ENCODE measurements at regions not wholly inside any gene's neighbourhood (a gene's known extent, or its start where the extent isn't known, plus 50 kb on each side); places are given as distances from the start of the nearest gene placed in this dataset.

DNA sequence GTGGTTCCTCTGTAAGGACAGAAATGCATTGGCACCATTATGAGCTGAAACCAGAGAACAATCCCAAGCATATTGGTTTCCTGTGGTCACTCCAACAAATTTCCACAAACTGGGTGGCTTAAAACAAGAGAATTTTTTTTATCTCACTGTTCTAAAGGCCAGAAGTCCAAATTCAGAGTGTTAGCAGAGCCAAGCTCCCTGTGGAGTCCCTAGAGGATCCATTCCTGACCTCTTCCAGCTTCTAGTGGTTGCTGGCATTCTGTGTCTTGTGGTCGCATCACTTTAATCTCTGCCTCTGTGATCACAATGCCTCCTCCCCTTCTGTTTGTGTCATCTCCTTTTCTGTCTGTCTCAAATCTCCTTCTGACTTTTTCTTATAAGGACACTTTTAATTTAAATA lies 380.3 kb downstream of the NYAP2 start:
- ATAC-seq (ENCODE audit: poor library complexity): no peak
- intact Hi-C loops (cut with DNase I, micrococcal nuclease): no loop called here
- no peaks in the 10 kb centered on the region for H3K36me3 ChIP-seq (ENCODE audit: insufficient read depth, low read length)
- Mint-ChIP-seq H3K36me3 (ENCODE audit: low read depth) (no peaks in the 10 kb centered on the region), H3K27me3 (peaks cover 7% of the 10 kb centered on the region), H3K27ac (no peak overlapping the region), H3K9me3 (peaks cover 2% of the 10 kb centered on the region), H3K4me3 (no peak overlapping the region), H3K4me1 (ENCODE audit: low read depth) (no peaks in the 10 kb centered on the region)
- no peak for DNase-seq
- ChIA-PET CTCF (no interaction called here), POLR2A (no interaction called here)
- TF ChIP-seq, protein P1, sequence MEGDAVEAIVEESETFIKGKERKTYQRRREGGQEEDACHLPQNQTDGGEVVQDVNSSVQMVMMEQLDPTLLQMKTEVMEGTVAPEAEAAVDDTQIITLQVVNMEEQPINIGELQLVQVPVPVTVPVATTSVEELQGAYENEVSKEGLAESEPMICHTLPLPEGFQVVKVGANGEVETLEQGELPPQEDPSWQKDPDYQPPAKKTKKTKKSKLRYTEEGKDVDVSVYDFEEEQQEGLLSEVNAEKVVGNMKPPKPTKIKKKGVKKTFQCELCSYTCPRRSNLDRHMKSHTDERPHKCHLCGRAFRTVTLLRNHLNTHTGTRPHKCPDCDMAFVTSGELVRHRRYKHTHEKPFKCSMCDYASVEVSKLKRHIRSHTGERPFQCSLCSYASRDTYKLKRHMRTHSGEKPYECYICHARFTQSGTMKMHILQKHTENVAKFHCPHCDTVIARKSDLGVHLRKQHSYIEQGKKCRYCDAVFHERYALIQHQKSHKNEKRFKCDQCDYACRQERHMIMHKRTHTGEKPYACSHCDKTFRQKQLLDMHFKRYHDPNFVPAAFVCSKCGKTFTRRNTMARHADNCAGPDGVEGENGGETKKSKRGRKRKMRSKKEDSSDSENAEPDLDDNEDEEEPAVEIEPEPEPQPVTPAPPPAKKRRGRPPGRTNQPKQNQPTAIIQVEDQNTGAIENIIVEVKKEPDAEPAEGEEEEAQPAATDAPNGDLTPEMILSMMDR (IDR thresholded peaks at IDR 0.05): no peak
- H3K4me3 ChIP-seq (ENCODE audit: low read length): no peak overlapping the region
- H3K27ac ChIP-seq (ENCODE audit: low read depth in 1 of 2, low read length in 2 of 2): no peak overlapping the region
- no peaks in the 10 kb centered on the region for H3K4me1 ChIP-seq (ENCODE audit: insufficient read depth, low read length)
- peaks cover 0 to 1% of the 10 kb centered on the region in 2 experiments for H3K27me3 ChIP-seq (ENCODE audit: control insufficient read depth in 1 of 2, insufficient read depth in 2 of 2, low read length in 2 of 2)
- no peaks in the 10 kb centered on the region for H3K9me3 ChIP-seq (ENCODE audit: control insufficient read depth in 1 of 2, insufficient read depth in 1 of 2, low read length in 2 of 2)

DNA sequence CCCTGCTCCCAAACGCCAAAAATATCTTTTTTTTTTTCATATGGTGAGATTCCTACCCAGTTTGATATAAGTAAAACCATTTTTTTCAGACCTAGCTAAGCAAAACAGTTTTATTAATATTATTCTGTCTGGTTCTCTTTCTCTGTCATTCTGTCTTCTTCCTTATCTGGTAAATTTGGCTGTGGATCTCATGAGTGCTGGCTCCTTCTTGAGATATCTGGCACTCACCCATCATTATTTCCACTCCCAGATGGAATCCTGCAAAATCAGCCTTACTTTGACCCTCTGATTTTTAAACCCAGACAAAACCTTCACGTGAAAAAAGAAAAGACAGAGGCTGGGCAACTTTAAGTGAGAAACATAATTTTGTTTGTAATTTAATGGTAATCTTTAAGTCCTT lies 373.6 kb downstream of the NYAP2 start:
- Mint-ChIP-seq H3K4me3 (no peak overlapping the region), H3K27me3 (no peaks in the 10 kb centered on the region), H3K27ac (no peak overlapping the region), H3K36me3 (ENCODE audit: low read depth) (no peaks in the 10 kb centered on the region), H3K4me1 (ENCODE audit: low read depth) (no peaks in the 10 kb centered on the region), H3K9me3 (peaks cover 4% of the 10 kb centered on the region)
- POLR2A ChIA-PET: no interaction called here
- TF ChIP-seq, protein P1 (IDR thresholded peaks at IDR 0.05): no peak
- H3K9me3 ChIP-seq (ENCODE audit: control insufficient read depth in 1 of 2, insufficient read depth in 1 of 2, low read length in 2 of 2): no peaks in the 10 kb centered on the region
- CTCF ChIA-PET: no interaction called here
- H3K27me3 ChIP-seq (ENCODE audit: control insufficient read depth in 1 of 2, insufficient read depth in 2 of 2, low read length in 2 of 2): no peaks in the 10 kb centered on the region
- H3K36me3 ChIP-seq (ENCODE audit: insufficient read depth, low read length): no peaks in the 10 kb centered on the region
- H3K27ac ChIP-seq (ENCODE audit: low read depth in 1 of 2, low read length in 2 of 2): no peak overlapping the region
- no peaks in the 10 kb centered on the region for H3K4me1 ChIP-seq (ENCODE audit: insufficient read depth, low read length)
- ATAC-seq (ENCODE audit: poor library complexity): no peak
- H3K4me3 ChIP-seq (ENCODE audit: low read length): no peak overlapping the region
- intact Hi-C loops (cut with DNase I, micrococcal nuclease): no loop called here
- no peak for DNase-seq

DNA sequence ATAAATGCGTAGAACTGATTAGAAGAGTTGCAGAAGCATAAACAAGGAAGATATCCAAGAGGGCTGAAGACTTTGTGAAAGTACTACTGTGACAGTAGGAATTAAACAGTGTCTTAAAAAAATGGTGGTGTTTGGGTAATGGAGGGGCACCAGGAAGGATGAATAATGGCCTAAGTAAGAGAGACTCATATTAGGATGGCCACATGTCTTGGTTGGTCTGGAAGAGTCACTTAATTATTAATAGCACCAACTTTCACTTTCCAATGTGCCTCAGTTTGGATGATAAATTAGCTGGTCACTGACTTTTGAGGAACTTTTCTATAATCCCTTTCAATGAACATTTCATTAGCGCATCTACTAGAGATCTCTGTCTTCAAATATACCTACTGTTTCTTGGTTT lies 372.2 kb downstream of the NYAP2 start:
- H3K4me3 Mint-ChIP-seq: no peak overlapping the region
- TF ChIP-seq, protein P1 (IDR thresholded peaks at IDR 0.05): no peak
- POLR2A ChIA-PET: no interaction called here

More for the DNA sequence above, 372.2 kb downstream of the NYAP2 start:
- no peaks in the 10 kb centered on the region for H3K4me1 ChIP-seq (ENCODE audit: insufficient read depth, low read length)
- DNase-seq: no peak
- H3K9me3 ChIP-seq (ENCODE audit: control insufficient read depth in 1 of 2, insufficient read depth in 1 of 2, low read length in 2 of 2): no peaks in the 10 kb centered on the region
- no peaks in the 10 kb centered on the region for H3K4me1 Mint-ChIP-seq (ENCODE audit: low read depth)
- no peak overlapping the region for H3K27ac Mint-ChIP-seq
- no peaks in the 10 kb centered on the region for H3K36me3 Mint-ChIP-seq (ENCODE audit: low read depth)
- H3K36me3 ChIP-seq (ENCODE audit: insufficient read depth, low read length): no peaks in the 10 kb centered on the region
- CTCF ChIA-PET: no interaction called here
- H3K27me3 ChIP-seq (ENCODE audit: control insufficient read depth in 1 of 2, insufficient read depth in 2 of 2, low read length in 2 of 2): no peaks in the 10 kb centered on the region
- no peaks in the 10 kb centered on the region for H3K27me3 Mint-ChIP-seq
- peaks cover 4% of the 10 kb centered on the region for H3K9me3 Mint-ChIP-seq
- no peak for ATAC-seq (ENCODE audit: poor library complexity)
- intact Hi-C loops (cut with DNase I, micrococcal nuclease): no loop called here
- no peak overlapping the region for H3K4me3 ChIP-seq (ENCODE audit: low read length)
- no peak overlapping the region for H3K27ac ChIP-seq (ENCODE audit: low read depth in 1 of 2, low read length in 2 of 2)
